ENCODE measurements at regions not wholly inside any gene's neighbourhood (a gene's known extent, or its start where the extent isn't known, plus 50 kb on each side); places are given as distances from the start of the nearest gene placed in this dataset.

DNA sequence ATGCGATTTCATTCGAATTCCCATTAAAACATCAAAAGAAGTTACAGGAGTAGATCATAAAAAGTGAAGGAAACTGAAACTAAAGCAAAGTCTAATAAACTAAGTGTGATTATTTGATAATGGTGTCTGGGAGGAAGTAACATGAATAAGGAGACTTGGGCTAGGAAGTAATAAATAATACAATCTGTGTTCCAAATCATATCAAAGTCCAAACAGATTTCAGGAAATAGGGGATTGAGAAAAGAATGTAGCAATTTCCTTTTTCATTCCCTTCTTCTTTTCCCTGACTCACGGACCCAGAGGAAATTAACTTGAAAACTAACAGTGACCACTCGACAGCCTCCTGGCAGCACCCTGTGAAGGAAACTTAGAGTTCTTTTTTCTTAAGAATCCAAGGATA lies 758.4 kb upstream of the GCFC2 start:
- TF ChIP-seq POLR2A (IDR thresholded peaks at IDR 0.05; ENCODE audit: low read length) (no peak), GATA1 (IDR thresholded peaks at IDR 0.05; ENCODE audit: low read depth, low read length) (no peak)

Measured in erythroblast (primary cell).